AG04449 (cell line): ENCODE measurements at regions not wholly inside any gene's neighbourhood (a gene's known extent, or its start where the extent isn't known, plus 50 kb on each side); places are given as distances from the start of the nearest gene placed in this dataset.

Source experiments
- CTCF ChIA-PET: fragments of 350-600 bp; formaldehyde crosslinking; extraction: SDS; loops from one replicate; lab custom pipeline; 2021; ENCODE audit warnings: antibody characterized with exemption; lab: Yijun Ruan, JAX
- POLR2A ChIA-PET: fragments of 400-600, 350-600 bp; formaldehyde crosslinking; extraction: SDS; loops from one replicate; lab custom pipeline; 2020; ENCODE audit warnings: antibody characterized with exemption, inconsistent platforms; lab: Yijun Ruan, JAX
- DNase-seq: peaks from one replicate; pipeline ENCODE4 v3.0.0-alpha.2; 2010; ENCODE audit warnings: low read depth, low spot score
- H3K4me3 ChIP-seq: 2 replicates; pipeline ENCODE4 v1.5.1; 2011; ENCODE audit warnings: low read depth, mild to moderate bottlenecking, control low read depth, low read length
- TF ChIP-seq, protein P1 (sequence below): IDR thresholded peaks from one replicate; pipeline ENCODE4 v1.5.1; 2011; ENCODE audit warnings: mild to moderate bottlenecking, moderate library complexity, low read length, control low read depth, inconsistent platforms; ENCODE audit not compliant: insufficient read depth; ENCODE audit errors: missing control alignments

GRCh38 chr11:69931994-69932910 lies 113.0 kb upstream of the FGF3 start:
- ChIA-PET POLR2A (no interaction called here), CTCF (interaction anchor here (1.6 kb wide), 2 partner anchors 17 to 22 kb away, joined by 4 to 5 read pairs; no protein-coding TSS in a partner anchor)
- DNase-seq, result no peak
- H3K4me3 ChIP-seq, result no peak overlapping the region
- TF ChIP-seq, protein P1, sequence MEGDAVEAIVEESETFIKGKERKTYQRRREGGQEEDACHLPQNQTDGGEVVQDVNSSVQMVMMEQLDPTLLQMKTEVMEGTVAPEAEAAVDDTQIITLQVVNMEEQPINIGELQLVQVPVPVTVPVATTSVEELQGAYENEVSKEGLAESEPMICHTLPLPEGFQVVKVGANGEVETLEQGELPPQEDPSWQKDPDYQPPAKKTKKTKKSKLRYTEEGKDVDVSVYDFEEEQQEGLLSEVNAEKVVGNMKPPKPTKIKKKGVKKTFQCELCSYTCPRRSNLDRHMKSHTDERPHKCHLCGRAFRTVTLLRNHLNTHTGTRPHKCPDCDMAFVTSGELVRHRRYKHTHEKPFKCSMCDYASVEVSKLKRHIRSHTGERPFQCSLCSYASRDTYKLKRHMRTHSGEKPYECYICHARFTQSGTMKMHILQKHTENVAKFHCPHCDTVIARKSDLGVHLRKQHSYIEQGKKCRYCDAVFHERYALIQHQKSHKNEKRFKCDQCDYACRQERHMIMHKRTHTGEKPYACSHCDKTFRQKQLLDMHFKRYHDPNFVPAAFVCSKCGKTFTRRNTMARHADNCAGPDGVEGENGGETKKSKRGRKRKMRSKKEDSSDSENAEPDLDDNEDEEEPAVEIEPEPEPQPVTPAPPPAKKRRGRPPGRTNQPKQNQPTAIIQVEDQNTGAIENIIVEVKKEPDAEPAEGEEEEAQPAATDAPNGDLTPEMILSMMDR, result no peak

- ChIA-PET POLR2A (no interaction called here), CTCF (interaction anchor here (1.7 kb wide), 1 partner anchor 16 kb away, joined by 6 read pairs; no protein-coding TSS in a partner anchor)
These were observed 115.8 kb upstream of the FGF3 start for GRCh38 chr11:69934861-69935494.

GRCh38 chr11:69935941-69936505 lies 116.8 kb upstream of the FGF3 start:
- TF ChIP-seq, protein P1, result no peak
- ChIA-PET POLR2A (no interaction called here), CTCF (interaction anchor here (1.7 kb wide), 1 partner anchor 17 kb away, joined by 6 read pairs; no protein-coding TSS in a partner anchor)
- no peak for DNase-seq
- no peak overlapping the region for H3K4me3 ChIP-seq

More at GRCh38 chr11:69934861-69935494, 115.8 kb upstream of the FGF3 start:
- no peak for DNase-seq
- H3K4me3 ChIP-seq, result no peak overlapping the region
- TF ChIP-seq, protein P1, result no peak

- H3K4me3 ChIP-seq, result no peak overlapping the region
- TF ChIP-seq, protein P1, result no peak
- CTCF ChIA-PET, result interaction anchor here (1.3 kb wide), 1 partner anchor 18 kb away, joined by 3 read pairs; no protein-coding TSS in a partner anchor
- no peak for DNase-seq
- POLR2A ChIA-PET, result no interaction called here
These were observed 117.6 kb upstream of the FGF3 start for GRCh38 chr11:69936771-69937170.

- DNase-seq, result no peak
- TF ChIP-seq, protein P1, result no peak
- no peak overlapping the region for H3K4me3 ChIP-seq
- CTCF ChIA-PET, result no interaction called here
- POLR2A ChIA-PET, result no interaction called here
These were observed 119.0 kb upstream of the FGF3 start for GRCh38 chr11:69938206-69938605.
